CD4-positive, alpha-beta T cell treated with Interferon gamma for 1 hour (primary cell): ENCODE measurements at regions not wholly inside any gene's neighbourhood (a gene's known extent, or its start where the extent isn't known, plus 50 kb on each side); places are given as distances from the start of the nearest gene placed in this dataset.
"Not testable (repeated sequence)": the region's sequence is repeated elsewhere in the genome, so short reads cannot be mapped to it uniquely, and the experiment has no call there.

Source experiments
- DNase-seq: peaks from one replicate; pipeline ENCODE4 v3.0.0-alpha.2; 2020

- DNase-seq, result not testable (repeated sequence)
These were observed 114.5 kb upstream of the PLGLB2 start for GRCh38 chr2:87633287-87633963.

GRCh38 chr2:87634106-87634505 lies 113.8 kb upstream of the PLGLB2 start:
- DNase-seq, result not testable (repeated sequence)

- DNase-seq, result not testable (repeated sequence)
These were observed 112.8 kb upstream of the PLGLB2 start for GRCh38 chr2:87634971-87635650.

GRCh38 chr2:87636246-87636645 lies 111.6 kb upstream of the PLGLB2 start:
- DNase-seq, result not testable (repeated sequence)

GRCh38 chr2:87636735-87637134 lies 111.2 kb upstream of the PLGLB2 start:
- DNase-seq, result not testable (repeated sequence)

GRCh38 chr2:87637249-87637990 lies 110.5 kb upstream of the PLGLB2 start:
- not testable (repeated sequence) for DNase-seq

- DNase-seq, result not testable (repeated sequence)
These were observed 109.6 kb upstream of the PLGLB2 start for GRCh38 chr2:87638114-87638807.

GRCh38 chr2:87638872-87639271 lies 109.0 kb upstream of the PLGLB2 start:
- DNase-seq, result not testable (repeated sequence)

GRCh38 chr2:87639801-87640440 lies 108.0 kb upstream of the PLGLB2 start:
- DNase-seq, result not testable (repeated sequence)

- DNase-seq, result not testable (repeated sequence)
These were observed 106.8 kb upstream of the PLGLB2 start for GRCh38 chr2:87640961-87641563.

GRCh38 chr2:87643165-87643564 lies 104.7 kb upstream of the PLGLB2 start:
- not testable (repeated sequence) for DNase-seq

GRCh38 chr2:87647737-87648498 lies 100.0 kb upstream of the PLGLB2 start:
- DNase-seq, result not testable (repeated sequence)

- DNase-seq, result not testable (repeated sequence)
These were observed 99.1 kb upstream of the PLGLB2 start for GRCh38 chr2:87648815-87649214.

- not testable (repeated sequence) for DNase-seq
These were observed 98.0 kb upstream of the PLGLB2 start for GRCh38 chr2:87649871-87650270.

GRCh38 chr2:87650837-87651236 lies 97.0 kb upstream of the PLGLB2 start:
- DNase-seq, result not testable (repeated sequence)

- not testable (repeated sequence) for DNase-seq
These were observed 96.3 kb upstream of the PLGLB2 start for GRCh38 chr2:87651589-87651988.

GRCh38 chr2:87653373-87653772 lies 94.5 kb upstream of the PLGLB2 start:
- not testable (repeated sequence) for DNase-seq

GRCh38 chr2:87654136-87654814 lies 93.6 kb upstream of the PLGLB2 start:
- not testable (repeated sequence) for DNase-seq

- not testable (repeated sequence) for DNase-seq
These were observed 90.0 kb upstream of the PLGLB2 start for GRCh38 chr2:87657915-87658314.

- DNase-seq, result not testable (repeated sequence)
These were observed 89.5 kb upstream of the PLGLB2 start for GRCh38 chr2:87658357-87658756.
